ENCODE measurements at regions not wholly inside any gene's neighbourhood (a gene's known extent, or its start where the extent isn't known, plus 50 kb on each side); places are given as distances from the start of the nearest gene placed in this dataset.

DNA sequence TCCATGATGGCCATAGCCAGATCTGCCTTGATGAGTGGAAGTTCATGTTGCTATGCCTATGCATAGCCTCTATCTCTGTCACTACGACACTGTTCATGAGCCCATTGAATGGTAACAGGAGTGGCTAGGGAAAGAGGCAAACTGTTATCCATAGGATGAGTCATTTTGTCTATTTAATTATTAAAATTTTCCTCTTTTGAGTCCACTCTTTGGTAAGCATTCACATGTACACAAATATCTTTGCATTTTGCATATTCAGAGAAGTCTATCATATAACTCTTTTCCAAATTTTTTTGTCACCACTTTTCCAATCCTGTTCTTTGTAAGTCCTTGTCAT is 364.4 kb downstream of the KCNJ3 start:
- Histone ChIP-seq H3K9ac (ENCODE audit: extremely low read depth, insufficient read length, low read length) (no peak overlapping the region), H3K9me3 (ENCODE audit: control insufficient read depth, low read depth, low read length) (no peaks in the 10 kb centered on the region), H2BK5ac (ENCODE audit: insufficient read length, low read length) (no peak overlapping the region), H3K79me2 (ENCODE audit: insufficient read depth, low read length) (no peaks in the 10 kb centered on the region), H3K4ac (ENCODE audit: low read depth, low read length) (no peak overlapping the region), H4K20me1 (ENCODE audit: control insufficient read depth, insufficient read depth, insufficient read length) (no peaks in the 10 kb centered on the region), H2BK15ac (ENCODE audit: low read depth, low read length) (no peak overlapping the region), H3K4me2 (ENCODE audit: insufficient read depth, insufficient read length, low read length) (no peak overlapping the region), H2BK12ac (ENCODE audit: insufficient read length, low read depth, low read length) (no peak overlapping the region), H3K56ac (ENCODE audit: insufficient read length, low read depth, low read length) (no peak overlapping the region), H4K5ac (ENCODE audit: insufficient read length, low read depth, low read length) (no peak overlapping the region), H3K23me2 (ENCODE audit: insufficient read length, low read depth, low read length, poor library complexity, severe bottlenecking) (no peaks in the 10 kb centered on the region), H3K14ac (ENCODE audit: insufficient read depth, low read length) (no peak overlapping the region), H4K91ac (ENCODE audit: insufficient read length, low read depth, low read length) (no peak overlapping the region), H2BK120ac (ENCODE audit: low read depth, low read length, poor library complexity, severe bottlenecking) (no peak overlapping the region), H3K27me3 (ENCODE audit: insufficient read depth, low read length) (no peaks in the 10 kb centered on the region), H3K27ac (ENCODE audit: insufficient read length, low read depth, low read length) (no peak overlapping the region), H2AK5ac (ENCODE audit: insufficient read length, low read length) (no peak overlapping the region), H3K4me1 (ENCODE audit: insufficient read depth, low read length) (no peaks in the 10 kb centered on the region), H2AFZ (ENCODE audit: low read length) (no peak overlapping the region), H2BK20ac (ENCODE audit: low read depth, low read length, poor library complexity, severe bottlenecking) (no peak overlapping the region), H3K23ac (ENCODE audit: insufficient read length, low read depth, low read length) (no peak overlapping the region), H4K8ac (replicated peaks; ENCODE audit: insufficient read length, low read depth, low read length) (no peak overlapping the region), H3K79me1 (ENCODE audit: insufficient read depth, low read depth, low read length, poor library complexity, severe bottlenecking) (no peaks in the 10 kb centered on the region), H3K18ac (ENCODE audit: insufficient read length, low read depth, low read length) (no peak overlapping the region), H3T11ph (ENCODE audit: low read length) (no peak overlapping the region)
- Mint-ChIP-seq H3K27me3 (ENCODE audit: low read depth) (no peaks in the 10 kb centered on the region), H3K36me3 (ENCODE audit: insufficient read depth in 1 of 3, low read depth in 3 of 3) (no peaks in the 10 kb centered on the region; a peak in 1 of 7 replicates), H3K4me3 (no peak overlapping the region), H3K9me3 (peaks cover 0 to 5% of the 10 kb centered on the region in 2 experiments; a peak in 3 of 5 replicates), H3K4me1 (no peaks in the 10 kb centered on the region), H3K27ac (no peak overlapping the region)
- WGBS (ENCODE audit: extremely low coverage, insufficient read length, low lambda C conversion rate), result no CpG with 5 or more reads among the region's 1 CpG
- TF ChIP-seq, protein P1, sequence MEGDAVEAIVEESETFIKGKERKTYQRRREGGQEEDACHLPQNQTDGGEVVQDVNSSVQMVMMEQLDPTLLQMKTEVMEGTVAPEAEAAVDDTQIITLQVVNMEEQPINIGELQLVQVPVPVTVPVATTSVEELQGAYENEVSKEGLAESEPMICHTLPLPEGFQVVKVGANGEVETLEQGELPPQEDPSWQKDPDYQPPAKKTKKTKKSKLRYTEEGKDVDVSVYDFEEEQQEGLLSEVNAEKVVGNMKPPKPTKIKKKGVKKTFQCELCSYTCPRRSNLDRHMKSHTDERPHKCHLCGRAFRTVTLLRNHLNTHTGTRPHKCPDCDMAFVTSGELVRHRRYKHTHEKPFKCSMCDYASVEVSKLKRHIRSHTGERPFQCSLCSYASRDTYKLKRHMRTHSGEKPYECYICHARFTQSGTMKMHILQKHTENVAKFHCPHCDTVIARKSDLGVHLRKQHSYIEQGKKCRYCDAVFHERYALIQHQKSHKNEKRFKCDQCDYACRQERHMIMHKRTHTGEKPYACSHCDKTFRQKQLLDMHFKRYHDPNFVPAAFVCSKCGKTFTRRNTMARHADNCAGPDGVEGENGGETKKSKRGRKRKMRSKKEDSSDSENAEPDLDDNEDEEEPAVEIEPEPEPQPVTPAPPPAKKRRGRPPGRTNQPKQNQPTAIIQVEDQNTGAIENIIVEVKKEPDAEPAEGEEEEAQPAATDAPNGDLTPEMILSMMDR (conservative IDR thresholded peaks at IDR 0.05), result no peak
- DNase-seq, result no peak

All from H9 (cell line).